BJ (cell line): ENCODE measurements at regions not wholly inside any gene's neighbourhood (a gene's known extent, or its start where the extent isn't known, plus 50 kb on each side); places are given as distances from the start of the nearest gene placed in this dataset.

ENCODE experiments used
- CTCF ChIA-PET: fragments of 350-600 bp; formaldehyde crosslinking; extraction: SDS; loops from one replicate; lab custom pipeline; 2021; ENCODE audit warnings: antibody characterized with exemption, inconsistent platforms; lab: Yijun Ruan, JAX
- POLR2A ChIA-PET: fragments of 300-600 bp; sonication (Branson Sonifier 250); formaldehyde crosslinking; extraction: SDS; loops from one replicate; lab custom pipeline; 2021; ENCODE audit warnings: antibody characterized with exemption; lab: Charles Lee
- DNase-seq: peaks from one replicate; pipeline ENCODE4 v3.0.0-alpha.2; 2011; ENCODE audit warnings: low read depth
- H3K27me3 ChIP-seq: 2 replicates; pipeline ENCODE4 v1.6.0; 2011; ENCODE audit warnings: low read length; ENCODE audit not compliant: control insufficient read depth, insufficient read depth
- H3K36me3 ChIP-seq: 2 replicates; pipeline ENCODE4 v1.5.1; 2011; ENCODE audit warnings: low read length; ENCODE audit not compliant: control insufficient read depth, insufficient read depth
- H3K4me3 ChIP-seq: 2 replicates; pipeline ENCODE4 v1.5.1; 2011; ENCODE audit warnings: low read depth, mild to moderate bottlenecking, control low read depth, low read length
- TF ChIP-seq, protein P1 (sequence below): IDR thresholded peaks from 2 replicates; pipeline ENCODE4 v1.5.1; 2011; ENCODE audit warnings: low read depth, mild to moderate bottlenecking, control low read depth, inconsistent platforms, low read length, moderate library complexity; ENCODE audit not compliant: insufficient read depth

DNA sequence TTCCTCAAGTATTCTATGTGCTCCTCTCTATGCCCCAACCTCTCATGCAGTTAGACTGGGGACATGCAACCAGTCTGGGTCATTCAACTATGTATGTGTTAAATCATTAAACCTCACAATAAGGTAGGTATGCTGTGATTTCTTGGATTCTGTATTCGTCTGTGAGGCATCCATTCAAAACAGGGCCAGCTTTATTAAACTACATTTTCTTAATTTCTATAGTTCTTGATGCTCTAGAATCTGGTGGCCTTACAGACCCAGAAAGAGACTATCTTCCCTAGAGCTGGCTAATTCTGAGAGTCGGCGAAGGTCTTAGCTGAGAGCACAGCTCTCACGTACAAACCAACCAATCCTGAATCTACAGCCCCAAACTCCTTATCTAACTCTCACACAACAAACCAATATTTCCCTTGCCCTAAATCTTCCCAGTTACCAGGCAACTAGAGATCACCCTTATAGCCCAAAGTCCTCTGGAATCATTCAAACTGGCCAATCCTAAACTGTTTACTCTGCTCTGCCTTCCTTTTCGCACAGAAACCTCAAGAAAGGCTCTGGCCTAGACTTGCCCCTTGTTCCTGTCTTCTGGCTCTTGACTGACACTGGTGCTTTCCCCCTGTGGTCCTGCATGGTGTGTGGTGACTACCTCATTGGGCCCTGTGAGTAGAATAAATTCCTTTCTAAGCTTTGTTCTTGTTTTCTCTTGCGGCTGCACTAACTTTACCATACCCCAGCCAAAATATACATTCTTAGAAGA is 203.5 kb upstream of the TET2 start:
- Histone ChIP-seq H3K4me3 (no peak overlapping the region), H3K27me3 (no peaks in the 10 kb centered on the region), H3K36me3 (no peaks in the 10 kb centered on the region)
- TF ChIP-seq, protein P1, sequence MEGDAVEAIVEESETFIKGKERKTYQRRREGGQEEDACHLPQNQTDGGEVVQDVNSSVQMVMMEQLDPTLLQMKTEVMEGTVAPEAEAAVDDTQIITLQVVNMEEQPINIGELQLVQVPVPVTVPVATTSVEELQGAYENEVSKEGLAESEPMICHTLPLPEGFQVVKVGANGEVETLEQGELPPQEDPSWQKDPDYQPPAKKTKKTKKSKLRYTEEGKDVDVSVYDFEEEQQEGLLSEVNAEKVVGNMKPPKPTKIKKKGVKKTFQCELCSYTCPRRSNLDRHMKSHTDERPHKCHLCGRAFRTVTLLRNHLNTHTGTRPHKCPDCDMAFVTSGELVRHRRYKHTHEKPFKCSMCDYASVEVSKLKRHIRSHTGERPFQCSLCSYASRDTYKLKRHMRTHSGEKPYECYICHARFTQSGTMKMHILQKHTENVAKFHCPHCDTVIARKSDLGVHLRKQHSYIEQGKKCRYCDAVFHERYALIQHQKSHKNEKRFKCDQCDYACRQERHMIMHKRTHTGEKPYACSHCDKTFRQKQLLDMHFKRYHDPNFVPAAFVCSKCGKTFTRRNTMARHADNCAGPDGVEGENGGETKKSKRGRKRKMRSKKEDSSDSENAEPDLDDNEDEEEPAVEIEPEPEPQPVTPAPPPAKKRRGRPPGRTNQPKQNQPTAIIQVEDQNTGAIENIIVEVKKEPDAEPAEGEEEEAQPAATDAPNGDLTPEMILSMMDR: no peak
- ChIA-PET CTCF (no interaction called here), POLR2A (no interaction called here)
- no peak for DNase-seq

DNA sequence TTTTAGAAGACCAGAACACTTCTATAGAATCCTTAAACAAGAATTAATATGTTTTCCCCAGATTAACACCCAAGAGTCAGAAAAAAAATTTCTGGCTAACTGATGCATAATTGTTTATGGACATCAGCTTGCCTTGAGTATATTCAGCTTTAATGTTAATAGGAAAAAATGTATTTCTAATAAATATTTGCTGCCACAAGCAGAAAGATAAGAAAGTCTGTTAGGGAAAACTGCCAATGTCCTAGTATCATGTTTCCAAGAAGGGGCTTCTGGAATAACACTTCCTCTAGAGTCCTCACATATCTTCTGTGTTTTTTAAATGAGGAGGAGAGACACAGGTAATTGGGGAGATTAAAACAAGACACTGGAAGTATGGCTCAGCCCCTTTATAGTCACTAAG is 202.1 kb upstream of the TET2 start:
- CTCF ChIA-PET: no interaction called here

DNA sequence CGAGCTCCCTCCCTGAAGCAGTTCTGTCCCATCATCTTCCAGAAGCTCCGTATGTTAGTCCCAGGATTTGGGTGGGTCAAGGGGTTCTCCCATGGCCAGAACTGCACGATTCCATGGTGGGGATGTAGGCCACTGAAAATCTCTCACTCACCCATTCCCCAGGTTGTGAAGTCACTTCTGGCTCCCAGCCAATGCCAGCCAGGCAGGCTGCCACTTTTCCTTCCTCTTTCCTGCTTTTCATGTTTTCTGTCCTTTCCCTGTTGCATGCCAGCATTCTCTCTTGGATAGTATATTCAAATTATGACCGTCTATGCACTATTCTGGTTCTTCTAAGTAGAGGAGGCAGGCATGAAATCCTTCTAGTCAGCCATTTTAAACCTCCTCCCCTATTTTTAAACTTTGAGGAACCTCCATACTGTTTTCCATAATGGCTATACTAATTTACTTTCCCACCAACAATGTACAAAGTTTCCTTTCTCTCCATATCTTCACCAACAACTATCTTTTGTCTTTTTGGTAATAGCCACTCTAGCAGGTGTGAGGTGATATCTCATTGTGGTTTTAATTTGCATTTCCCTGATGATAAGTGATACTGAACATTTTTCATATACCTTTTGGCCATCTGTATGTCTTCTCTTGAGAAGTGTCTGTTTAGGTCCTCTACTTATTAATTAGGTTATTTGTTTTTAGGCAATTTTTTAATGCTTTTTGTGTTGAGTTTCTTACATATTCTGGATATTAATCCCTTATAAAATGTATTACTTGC is 182.1 kb upstream of the TET2 start:
- no peaks in the 10 kb centered on the region for H3K27me3 ChIP-seq
- POLR2A ChIA-PET: no interaction called here
- H3K4me3 ChIP-seq: no peak overlapping the region
- DNase-seq: no peak
- TF ChIP-seq, protein P1: no peak
- no peaks in the 10 kb centered on the region for H3K36me3 ChIP-seq
- CTCF ChIA-PET: no interaction called here

More for the DNA sequence above, 202.1 kb upstream of the TET2 start:
- no peak for DNase-seq
- TF ChIP-seq, protein P1: no peak
- Histone ChIP-seq H3K36me3 (no peaks in the 10 kb centered on the region), H3K27me3 (no peaks in the 10 kb centered on the region), H3K4me3 (no peak overlapping the region)
- POLR2A ChIA-PET: no interaction called here

DNA sequence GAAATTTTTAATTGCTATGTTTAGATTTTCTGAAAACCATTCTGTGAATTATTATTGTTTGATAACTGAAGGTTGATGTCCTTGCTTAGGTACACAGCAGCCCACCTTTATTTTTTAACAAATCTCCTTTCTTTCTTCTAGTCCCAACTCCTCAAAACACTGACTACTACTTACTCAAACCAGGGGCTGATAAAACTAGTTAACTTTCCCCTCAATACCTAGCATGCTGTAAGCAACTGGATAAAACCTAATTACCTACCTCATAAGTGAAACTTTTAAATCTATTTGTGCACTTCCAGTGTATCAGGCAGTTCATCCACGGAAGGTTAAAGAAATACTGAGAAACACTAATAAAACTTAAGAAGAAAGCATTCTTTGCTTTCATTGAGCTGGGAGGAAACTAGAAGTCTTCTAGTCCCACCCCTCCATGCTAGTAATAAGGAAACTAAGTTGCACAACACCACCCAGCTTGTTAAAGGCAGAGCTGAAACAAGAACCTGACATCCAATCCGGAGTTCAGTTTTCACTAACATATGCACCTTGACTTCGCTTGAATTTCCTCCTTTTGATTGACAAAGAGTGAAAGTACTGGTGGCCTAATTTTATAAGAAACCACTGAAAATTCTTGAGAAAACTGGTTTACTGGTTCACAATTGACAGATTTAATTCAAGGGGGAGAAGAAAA is 180.2 kb upstream of the TET2 start:
- Histone ChIP-seq H3K4me3 (no peak overlapping the region), H3K27me3 (no peaks in the 10 kb centered on the region), H3K36me3 (no peaks in the 10 kb centered on the region)
- ChIA-PET POLR2A (no interaction called here), CTCF (no interaction called here)
- no peak for DNase-seq
- TF ChIP-seq, protein P1: no peak

DNA sequence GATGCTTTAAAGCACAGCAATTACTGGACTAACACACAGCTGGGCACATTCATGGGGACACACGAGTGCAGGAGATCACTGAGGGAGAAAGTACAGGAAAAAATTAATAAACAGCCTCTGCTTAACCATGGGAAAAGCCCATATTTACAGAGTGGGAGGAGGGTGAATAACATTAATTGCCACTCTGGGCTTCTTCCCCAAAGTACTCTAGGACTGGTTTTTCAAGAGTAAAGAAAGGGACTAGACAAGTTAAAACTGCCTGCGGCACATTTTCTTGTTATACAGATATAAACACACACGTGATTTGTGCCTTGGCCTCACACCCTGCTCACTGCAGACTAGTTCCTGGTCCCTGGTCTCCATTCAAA is 179.7 kb upstream of the TET2 start:
- ChIA-PET CTCF (no interaction called here), POLR2A (no interaction called here)
- Histone ChIP-seq H3K4me3 (no peak overlapping the region), H3K36me3 (no peaks in the 10 kb centered on the region), H3K27me3 (no peaks in the 10 kb centered on the region)
- TF ChIP-seq, protein P1: no peak
- DNase-seq: no peak
